GM19395 (cell line): ENCODE measurements at regions not wholly inside any gene's neighbourhood (a gene's known extent, or its start where the extent isn't known, plus 50 kb on each side); places are given as distances from the start of the nearest gene placed in this dataset.
"Not testable (repeated sequence)": the region's sequence is repeated elsewhere in the genome, so short reads cannot be mapped to it uniquely, and the experiment has no call there.

Source experiments
- ATAC-seq: cut with Tn5 transposase; IDR thresholded peaks from one replicate; pipeline ENCODE4 v1.9.1; 2021; ENCODE audit warnings: mild to moderate bottlenecking, moderate library complexity; ENCODE audit not compliant: unreplicated experiment

GRCh38 chr14:82647088-82647810 is 1113.6 kb upstream of the SEL1L start:
- ATAC-seq = no peak

GRCh38 chr14:82655770-82656169 is 1122.1 kb upstream of the SEL1L start:
- no peak for ATAC-seq

- ATAC-seq = no peak
Measured at GRCh38 chr14:82657186-82657675, 1123.6 kb upstream of the SEL1L start.

- no peak for ATAC-seq
Measured at GRCh38 chr14:82661258-82661657, 1127.6 kb upstream of the SEL1L start.

- ATAC-seq = no peak
Measured at GRCh38 chr14:82667006-82667405, 1133.4 kb upstream of the SEL1L start.

GRCh38 chr14:82667501-82667900 is 1133.8 kb upstream of the SEL1L start:
- ATAC-seq = no peak

- no peak for ATAC-seq
Measured at GRCh38 chr14:82676403-82676802, 1142.8 kb upstream of the SEL1L start.

GRCh38 chr14:82689948-82690347 is 1156.3 kb upstream of the SEL1L start:
- no peak for ATAC-seq

GRCh38 chr14:82691191-82691590 is 1157.5 kb upstream of the SEL1L start:
- not testable (repeated sequence) for ATAC-seq

GRCh38 chr14:82694820-82695219 is 1161.2 kb upstream of the SEL1L start:
- ATAC-seq = no peak

GRCh38 chr14:82704218-82704617 is 1170.6 kb upstream of the SEL1L start:
- no peak for ATAC-seq

GRCh38 chr14:82710267-82710841 is 1176.7 kb upstream of the SEL1L start:
- peak; percentile 75 for ATAC-seq

GRCh38 chr14:82719617-82720016 is 1186.0 kb upstream of the SEL1L start:
- ATAC-seq = no peak

- ATAC-seq = no peak
Measured at GRCh38 chr14:82720431-82720830, 1186.8 kb upstream of the SEL1L start.

GRCh38 chr14:82720946-82721345 is 1187.3 kb upstream of the SEL1L start:
- ATAC-seq = no peak

GRCh38 chr14:82724316-82724715 is 1190.7 kb upstream of the SEL1L start:
- no peak for ATAC-seq

GRCh38 chr14:82725213-82725612 is 1191.6 kb upstream of the SEL1L start:
- ATAC-seq = no peak

GRCh38 chr14:82731526-82731925 is 1197.9 kb upstream of the SEL1L start:
- no peak for ATAC-seq

- ATAC-seq = no peak
Measured at GRCh38 chr14:82740547-82740946, 1206.9 kb upstream of the SEL1L start.

GRCh38 chr14:82755476-82755875 is 1221.8 kb upstream of the SEL1L start:
- ATAC-seq = no peak

GRCh38 chr14:82755923-82756322 is 1222.3 kb upstream of the SEL1L start:
- no peak for ATAC-seq

GRCh38 chr14:82757776-82758175 is 1224.1 kb upstream of the SEL1L start:
- no peak for ATAC-seq

GRCh38 chr14:82759656-82760055 is 1226.0 kb upstream of the SEL1L start:
- no peak for ATAC-seq
